Renal cortex interstitium (tissue), 11 donors: ENCODE measurements at regions not wholly inside any gene's neighbourhood (a gene's known extent, or its start where the extent isn't known, plus 50 kb on each side); places are given as distances from the start of the nearest gene placed in this dataset.

Experiments used
- DNase-seq, 11 donors: peaks; one replicate each; pipeline ENCODE4 v3.0.0-alpha.2; 2013; ENCODE audit warnings: low read depth in 9 of 11, low spot score in 4 of 11; ENCODE audit errors: extremely low read depth in 1 of 11

DNA sequence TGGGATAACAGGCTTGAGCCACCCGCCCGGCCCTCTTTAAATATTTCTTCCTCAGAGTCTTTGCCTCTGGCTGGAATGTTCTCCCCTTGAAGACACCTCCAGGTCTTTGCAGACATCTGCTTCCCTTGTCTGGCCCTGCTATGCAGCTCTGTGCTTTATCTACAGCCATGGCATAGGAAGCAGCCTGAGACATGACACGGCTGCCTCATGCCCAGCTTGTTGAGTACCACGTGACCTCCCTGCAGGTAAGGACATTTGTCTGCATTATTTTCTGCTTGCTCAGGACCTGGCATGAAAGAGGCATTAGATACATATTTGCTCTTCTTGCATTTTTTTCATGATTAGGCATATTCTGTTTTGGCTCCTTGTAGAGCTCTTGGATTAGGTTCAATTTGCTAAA lies 113.8 kb upstream of the KLF6 start:
- DNase-seq, result no peak

DNA sequence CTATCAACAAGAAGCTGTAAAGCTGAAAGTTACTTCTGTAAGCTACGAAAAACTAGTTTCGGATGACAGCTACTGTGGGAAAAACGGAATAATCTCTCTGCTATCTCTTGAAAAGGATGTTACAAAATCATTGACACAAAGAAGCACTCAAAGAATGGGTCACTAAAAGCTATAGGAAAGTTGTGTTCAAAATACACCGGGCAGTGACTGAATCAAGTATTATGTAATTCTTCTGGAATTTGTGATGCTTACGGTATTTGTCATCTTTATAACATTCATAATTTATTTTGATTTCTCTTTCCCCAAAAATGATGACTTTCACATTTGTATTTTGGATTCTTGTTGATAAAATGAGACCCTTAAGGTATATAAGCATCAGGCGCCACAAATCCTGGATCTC lies 112.1 kb upstream of the KLF6 start:
- DNase-seq, result no peak

DNA sequence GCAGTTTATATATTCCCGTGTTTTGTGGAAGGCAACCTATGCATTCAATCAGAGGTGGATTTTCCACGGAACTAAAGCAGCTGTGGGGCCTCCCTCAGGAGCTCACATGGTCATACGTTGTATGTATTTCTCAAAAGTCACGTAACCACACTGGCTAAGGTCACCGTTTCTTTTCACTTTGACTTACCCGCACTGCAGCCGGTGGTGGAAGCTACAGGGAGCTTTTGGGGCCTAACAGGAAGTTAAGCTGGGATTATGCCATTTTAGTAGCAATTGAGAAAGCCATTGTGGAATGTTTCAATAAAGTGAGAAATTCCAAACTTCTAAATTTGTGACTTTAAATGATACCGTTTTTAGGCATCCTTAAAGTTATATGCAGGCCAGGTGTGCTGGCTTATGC lies 111.2 kb upstream of the KLF6 start:
- DNase-seq, result no peak

DNA sequence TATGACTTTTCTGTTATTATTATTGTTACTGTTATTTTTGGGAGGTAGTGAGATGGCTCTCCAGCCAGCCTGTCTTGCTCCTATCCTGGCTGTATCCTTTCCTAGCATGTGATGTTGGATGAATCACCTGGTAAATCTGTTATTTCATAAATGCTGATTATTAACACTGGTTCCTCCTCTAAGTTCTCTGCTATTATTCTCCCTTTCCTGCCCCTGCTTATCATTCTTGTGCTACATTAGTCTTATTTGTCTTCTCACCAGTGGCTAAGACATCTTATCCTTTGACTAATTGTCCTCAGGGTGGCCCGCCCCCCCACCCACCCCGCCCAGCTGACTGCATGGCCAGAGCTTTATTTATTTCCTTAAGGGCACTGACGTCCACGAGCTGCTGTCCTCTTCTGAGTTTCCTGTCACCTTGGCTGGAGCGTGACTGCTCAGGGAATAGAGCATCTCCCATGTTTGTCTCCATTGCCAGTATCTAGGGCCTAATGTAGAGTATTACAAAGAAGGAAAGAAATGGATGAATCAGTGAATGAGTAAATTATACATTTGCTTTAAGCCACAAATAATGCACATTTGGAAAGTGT lies 110.1 kb upstream of the KLF6 start:
- DNase-seq, result no peak

DNA sequence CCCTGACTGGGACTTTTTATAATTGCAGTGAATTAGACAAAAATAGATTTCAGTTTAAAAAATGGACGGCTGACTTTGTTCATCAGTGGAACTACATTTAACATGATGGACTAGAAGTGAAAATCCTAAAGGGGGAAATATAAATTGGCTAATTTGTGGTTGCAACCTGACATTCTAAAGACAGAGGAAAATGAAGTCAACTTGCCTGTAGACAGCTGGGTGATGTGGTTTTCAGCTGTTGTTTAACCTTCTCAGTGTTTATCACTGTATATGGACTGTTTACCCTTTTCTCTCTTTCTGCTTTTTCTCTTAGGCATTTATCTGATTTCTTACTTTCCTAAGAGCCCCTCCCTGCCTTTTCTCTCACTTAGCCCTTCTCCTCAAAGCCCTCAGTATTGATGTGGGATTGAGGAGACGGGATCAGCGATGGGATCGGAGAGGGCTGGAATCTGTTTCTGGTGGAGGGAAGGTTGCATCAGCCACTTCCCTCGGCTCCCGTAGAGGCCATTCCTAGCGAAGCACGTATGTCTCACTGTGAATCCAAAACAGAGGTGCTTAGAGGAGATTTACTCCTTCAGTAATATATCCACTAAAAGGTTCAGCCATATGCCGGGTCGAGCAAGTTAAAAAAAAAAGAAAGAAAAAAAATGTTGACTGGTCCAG lies 109.0 kb upstream of the KLF6 start:
- DNase-seq, result no peak

DNA sequence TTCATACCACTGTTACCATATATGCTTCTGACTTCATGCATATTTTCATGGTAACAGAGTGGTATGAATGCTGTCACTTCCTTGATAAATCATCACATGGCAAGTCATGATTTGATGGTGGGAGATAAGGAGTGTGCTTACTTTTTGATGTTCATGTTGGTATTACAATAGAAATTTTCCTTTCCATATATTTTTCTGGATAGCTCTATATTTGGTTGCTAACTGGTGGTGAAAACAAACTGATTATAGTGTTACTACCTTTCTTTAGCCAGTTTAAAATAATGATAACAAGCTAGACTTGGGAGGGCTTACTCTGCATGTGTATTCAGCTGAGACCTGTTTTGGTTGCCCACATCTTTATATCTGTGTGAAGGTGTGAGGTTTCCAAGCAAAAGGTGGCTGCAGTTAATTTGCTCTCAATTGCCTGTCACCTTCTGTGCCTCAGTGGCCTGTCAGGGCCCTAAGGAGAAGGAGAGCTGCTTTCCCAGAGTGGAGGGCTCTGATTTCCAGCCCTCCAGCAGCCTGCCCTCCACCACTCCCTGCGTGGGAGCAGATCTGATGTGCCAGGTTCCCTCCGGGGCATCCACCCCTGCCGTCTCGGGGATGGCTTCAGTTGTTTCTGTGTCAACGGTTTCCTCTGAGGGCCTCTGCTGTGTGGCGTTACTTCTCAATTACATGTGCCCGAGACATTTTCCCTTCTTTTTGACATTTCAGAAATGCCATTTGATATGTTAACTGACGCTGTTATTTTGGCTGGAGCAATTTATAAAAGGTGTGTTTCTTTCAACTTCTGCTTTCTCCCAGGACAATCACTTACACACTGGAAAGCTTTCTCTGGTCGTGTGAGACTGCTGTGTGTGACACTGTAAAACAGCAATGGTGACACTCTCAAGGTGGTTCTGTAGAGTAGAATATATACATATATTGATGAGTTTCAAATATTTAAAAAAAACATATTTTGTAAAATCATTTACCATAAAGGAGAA lies 107.7 kb upstream of the KLF6 start:
- peak in 2 of 11 donors; percentile 29 to 41 for DNase-seq

DNA sequence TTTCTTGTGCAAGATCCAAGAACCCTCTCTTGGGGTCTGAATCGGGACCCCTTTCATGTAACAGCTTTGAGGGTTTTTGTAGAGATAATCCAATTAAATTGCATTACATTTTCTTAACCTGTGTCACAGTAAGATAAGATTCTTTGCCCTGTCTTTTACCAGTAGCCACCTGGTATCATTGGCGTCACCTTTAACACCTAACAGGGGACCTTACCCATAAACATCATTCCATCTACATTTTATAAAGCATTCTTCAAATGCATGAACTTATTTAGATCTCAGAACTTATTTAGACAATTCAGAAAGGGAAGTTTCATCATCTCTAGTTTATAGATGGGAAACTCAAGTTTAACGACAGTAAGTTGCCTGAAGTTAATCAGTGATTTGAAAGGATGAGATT lies 106.4 kb upstream of the KLF6 start:
- DNase-seq, result no peak

DNA sequence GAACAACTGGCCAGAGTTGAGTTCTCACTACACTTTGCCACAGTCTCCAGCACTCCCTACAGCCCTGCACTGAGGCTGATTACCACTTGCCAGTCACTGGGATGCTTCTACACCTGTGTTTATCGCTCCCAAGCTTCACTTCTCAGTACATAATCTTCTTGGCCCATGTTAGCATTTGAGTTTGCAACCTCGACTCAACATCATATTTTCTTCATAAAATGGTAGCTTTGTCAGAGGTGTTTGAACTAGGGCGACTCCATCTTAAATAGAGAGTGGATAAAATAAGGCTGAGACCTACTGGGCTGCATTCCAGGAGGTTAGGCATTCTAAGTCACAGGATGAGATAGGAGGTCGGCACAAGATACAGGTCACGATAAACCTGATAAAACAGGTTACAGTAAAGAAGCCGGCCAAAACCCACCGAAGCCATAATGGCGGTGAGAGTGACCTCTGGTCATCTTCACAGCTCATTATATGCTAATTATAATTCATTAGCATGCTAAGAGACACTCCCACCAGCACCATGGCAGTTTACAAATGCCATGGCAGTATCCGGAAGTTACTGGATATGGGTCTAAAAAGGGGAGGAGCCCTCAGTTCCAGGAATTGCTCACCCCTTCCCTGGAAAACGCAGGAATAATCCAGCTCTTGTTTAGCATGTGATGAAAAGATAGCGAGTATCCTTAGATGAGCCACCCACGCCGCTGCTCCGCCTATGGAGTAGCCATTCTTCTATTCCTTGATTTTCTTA lies 105.8 kb upstream of the KLF6 start:
- DNase-seq, result no peak

DNA sequence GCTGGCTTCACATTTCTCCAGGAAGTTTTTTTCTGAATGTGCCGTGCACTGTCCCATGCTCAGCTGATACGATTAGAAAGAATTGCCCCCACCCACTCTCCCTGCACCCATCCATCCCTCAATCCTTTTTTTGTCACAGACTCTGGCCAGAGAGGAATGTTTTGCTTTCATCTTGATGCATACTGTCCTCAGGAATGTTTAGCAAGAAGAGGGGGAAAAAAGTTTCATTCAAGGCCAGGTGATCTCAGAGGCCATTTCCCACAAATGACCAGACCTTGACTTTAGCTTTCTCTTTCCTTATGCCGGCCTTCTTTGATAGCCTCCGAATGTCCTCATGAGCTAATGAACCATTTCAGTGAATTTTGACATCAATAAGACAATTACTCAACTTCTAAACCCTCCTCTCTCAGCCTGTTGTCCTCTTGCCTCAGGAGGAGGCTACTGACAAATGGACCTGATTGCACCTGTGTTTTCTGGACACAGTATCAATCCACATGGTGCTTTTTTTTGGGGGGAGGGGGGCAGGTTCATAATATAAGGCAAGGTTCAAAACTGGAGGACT lies 105.0 kb upstream of the KLF6 start:
- DNase-seq, result no peak

DNA sequence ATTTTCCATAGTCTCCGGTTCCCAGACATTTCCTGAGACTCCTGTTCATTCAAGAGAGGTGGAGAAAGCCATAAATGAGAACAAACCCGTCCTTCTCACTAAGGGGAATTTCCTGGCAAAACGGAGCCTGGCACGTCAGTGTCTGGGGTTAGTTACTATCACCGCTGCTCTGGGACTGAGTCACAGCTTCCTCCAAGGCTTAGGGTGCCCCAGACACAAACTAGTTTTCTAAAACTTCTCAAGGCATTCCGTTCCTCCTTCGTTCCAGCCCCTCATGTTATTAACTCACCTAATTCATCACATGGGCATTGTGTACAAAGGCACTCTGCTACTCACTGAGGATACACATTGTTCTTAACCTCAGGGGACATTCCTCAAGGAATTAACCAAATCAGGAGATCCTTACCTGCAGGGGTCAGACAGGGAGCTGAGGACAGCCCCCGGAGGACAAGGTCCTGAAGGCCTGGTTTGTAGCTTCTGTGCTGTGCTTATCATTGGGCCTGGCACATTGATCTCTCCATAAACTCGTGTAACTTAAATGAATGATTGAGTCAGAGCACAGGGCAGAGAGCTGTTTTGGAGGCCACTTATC lies 103.0 kb upstream of the KLF6 start:
- no peak for DNase-seq

DNA sequence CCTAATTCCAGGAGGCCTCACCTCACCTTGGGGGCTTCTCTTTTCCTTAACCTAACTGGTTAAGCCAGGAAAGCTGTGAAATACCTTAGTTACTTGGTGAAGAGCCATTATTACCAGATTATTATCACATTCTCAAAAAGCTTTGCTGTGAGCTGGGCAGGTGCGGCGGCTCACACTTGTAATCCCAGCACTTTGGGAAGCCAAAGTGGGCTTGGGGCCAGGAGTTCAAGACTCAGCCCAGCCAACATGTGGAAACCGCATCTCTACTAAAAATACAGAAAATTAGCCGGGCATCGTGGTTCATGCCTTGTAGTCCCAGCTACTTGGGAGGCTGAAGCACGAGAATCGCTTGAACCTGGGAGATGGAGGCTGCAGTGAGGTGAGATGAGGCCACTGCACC lies 102.4 kb upstream of the KLF6 start:
- no peak for DNase-seq

DNA sequence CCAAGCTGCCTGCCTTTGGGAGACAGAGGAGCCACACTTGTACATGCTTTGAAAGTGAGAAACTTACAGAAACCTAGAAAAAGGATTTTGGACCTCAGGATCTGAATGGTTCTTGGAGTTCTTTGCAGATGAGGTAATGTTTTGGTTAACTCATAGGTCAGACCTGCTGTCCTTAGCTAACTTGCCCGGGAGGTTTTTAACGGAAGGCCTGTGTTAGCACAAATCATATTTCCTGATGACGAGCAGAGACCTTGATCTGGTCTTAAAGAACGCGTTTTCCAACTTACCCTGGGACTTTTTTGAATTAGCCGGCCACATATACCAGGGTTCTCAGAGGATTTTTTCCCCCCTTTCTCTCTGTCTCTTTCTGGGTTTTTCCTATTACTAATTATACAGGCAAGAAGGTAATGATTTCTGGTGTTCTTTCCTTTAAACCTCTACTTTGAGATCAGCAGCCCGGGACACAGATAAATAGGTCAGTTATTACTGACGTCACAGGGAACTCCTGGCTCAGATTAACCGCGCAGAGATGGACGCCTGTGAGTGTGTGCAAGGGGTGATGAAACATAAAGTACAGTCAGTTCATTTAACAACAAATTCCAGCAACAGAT lies 101.7 kb upstream of the KLF6 start:
- DNase-seq, result peak in 3 of 11 donors; percentile 30 to 66 (median 43)

DNA sequence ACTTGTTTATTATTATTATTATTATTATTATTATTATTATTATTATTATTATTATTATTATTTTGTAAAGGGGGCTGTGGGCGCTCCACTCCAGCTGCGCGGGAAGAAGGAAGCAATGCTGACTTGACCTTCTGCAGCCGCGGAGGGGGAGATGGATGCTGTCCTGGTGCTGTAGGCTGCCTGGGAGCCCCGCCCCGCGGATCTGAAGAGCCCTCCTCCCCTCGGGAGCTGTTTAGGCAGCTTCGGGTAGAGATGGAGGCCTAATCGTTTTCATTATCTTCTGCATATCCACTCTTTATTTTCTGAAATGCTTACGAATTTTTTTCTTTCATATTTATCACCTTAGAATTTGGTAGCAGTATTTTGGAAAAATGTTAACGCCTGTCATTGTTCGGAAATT lies 101.2 kb upstream of the KLF6 start:
- no peak for DNase-seq

DNA sequence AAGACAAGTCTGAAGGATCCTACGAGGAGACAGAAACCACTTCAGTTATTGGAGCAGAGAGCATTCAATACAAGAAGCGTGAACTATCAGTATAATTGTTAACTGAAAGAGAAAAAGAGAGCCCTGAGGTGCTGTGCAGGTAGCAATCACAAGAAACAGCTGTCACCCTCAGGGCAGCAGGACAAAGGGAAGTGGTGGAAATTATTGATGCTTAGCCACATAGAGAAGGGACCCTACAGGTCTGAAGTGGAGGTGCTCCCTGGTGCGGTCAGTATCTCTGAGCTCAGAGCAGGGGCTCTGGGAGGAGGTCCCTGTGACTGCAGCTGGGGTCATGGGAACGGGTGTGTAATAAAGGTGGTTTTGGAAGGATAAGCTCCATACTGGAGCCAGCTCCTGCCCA lies 97.8 kb upstream of the KLF6 start:
- DNase-seq, result no peak

DNA sequence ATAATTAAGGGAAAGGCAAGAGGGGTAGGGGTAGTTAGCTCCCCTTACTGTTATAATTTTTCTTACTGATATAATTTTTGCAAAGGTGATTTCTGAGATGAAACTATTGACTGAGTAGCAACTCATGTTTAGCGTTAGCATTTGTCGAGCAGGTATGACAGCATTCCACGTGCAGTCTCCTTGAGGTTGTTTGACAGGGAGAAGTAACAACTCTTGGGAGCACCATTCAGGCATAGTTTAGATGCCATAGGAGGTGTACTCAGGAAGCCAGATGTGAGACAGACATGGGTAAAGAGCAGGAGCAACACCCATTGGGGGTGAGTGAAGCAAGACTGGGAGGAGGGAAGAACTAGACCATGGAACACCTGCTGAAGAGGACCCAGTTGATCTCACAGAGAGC lies 96.6 kb upstream of the KLF6 start:
- no peak for DNase-seq

DNA sequence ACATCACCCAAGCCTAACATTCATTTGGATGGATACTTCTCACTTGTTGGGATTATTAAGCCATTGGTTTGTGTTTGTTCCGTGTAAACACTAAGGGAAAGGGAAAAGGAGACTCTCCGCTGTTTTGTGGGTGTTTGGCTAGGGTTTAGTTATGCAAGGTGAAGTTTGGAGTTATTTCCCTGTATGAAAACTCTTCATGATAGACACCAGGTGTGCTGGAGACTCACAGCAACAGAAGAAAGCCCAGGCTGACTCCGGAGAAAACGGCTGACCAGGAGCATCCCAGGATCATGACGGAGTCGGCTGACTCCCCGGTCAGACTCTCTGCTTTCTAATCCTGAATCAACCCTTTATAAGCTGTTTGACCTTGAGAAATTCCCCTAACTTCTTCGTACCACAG lies 94.1 kb upstream of the KLF6 start:
- DNase-seq, result no peak

DNA sequence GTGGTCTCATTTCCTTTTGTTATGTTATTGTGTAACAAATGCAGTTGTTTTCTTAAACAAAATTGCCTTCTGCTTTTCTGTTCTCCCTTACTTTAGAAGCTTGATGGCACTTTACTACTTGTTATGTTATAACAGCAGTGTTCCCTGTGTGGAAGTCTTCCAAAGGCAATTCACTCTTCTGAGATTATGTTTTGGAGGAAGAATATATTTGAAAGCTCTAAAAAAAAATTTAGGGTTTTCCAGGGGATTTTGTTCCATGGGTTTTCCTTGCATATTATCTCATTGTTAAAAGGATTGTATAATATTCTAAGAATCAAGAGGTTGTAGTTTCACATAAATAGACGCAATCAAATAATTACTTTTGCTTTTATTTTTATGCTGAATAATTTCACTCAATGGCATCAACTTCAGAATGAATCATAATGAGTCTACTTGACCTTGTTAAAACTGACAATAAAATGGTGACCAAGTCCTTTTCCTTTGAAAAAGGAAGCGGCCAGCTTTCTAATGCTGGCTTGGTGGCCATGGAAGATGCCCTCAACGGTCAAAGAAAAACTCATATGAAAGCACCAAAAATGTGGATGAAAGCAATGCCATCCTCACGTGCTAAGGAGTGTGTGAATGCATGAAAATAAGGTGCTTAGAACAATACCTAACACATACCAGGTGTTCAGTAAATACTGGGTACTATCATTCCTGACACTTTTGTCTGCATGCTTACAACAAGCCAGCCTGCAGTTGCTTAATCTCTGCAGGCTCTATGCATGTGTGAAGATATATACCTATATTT lies 92.4 kb upstream of the KLF6 start:
- DNase-seq, result no peak
